HG03354 (cell line): ENCODE measurements at regions not wholly inside any gene's neighbourhood (a gene's known extent, or its start where the extent isn't known, plus 50 kb on each side); places are given as distances from the start of the nearest gene placed in this dataset.

Experiments used
- ATAC-seq: cut with Tn5 transposase; IDR thresholded peaks from one replicate; pipeline ENCODE4 v1.9.1; 2021; ENCODE audit warnings: mild to moderate bottlenecking; ENCODE audit not compliant: unreplicated experiment, poor library complexity, severe bottlenecking

- no peak for ATAC-seq
These were observed 465.0 kb downstream of the TSHZ3 start for GRCh38 chr19:30884146-30884812.

- ATAC-seq, result no peak
These were observed 466.2 kb downstream of the TSHZ3 start for GRCh38 chr19:30883071-30883470.

- ATAC-seq, result no peak
These were observed 466.7 kb downstream of the TSHZ3 start for GRCh38 chr19:30882411-30883005.

- ATAC-seq, result no peak
These were observed 467.3 kb downstream of the TSHZ3 start for GRCh38 chr19:30881930-30882329.

GRCh38 chr19:30881281-30881680 lies 468.0 kb downstream of the TSHZ3 start:
- no peak for ATAC-seq

- ATAC-seq, result no peak
These were observed 468.7 kb downstream of the TSHZ3 start for GRCh38 chr19:30880551-30880950.

- no peak for ATAC-seq
These were observed 469.1 kb downstream of the TSHZ3 start for GRCh38 chr19:30880151-30880550.

GRCh38 chr19:30879736-30880135 lies 469.5 kb downstream of the TSHZ3 start:
- no peak for ATAC-seq

GRCh38 chr19:30879225-30879624 lies 470.0 kb downstream of the TSHZ3 start:
- no peak for ATAC-seq

GRCh38 chr19:30878495-30878894 lies 470.7 kb downstream of the TSHZ3 start:
- no peak for ATAC-seq

GRCh38 chr19:30877661-30878113 lies 471.5 kb downstream of the TSHZ3 start:
- ATAC-seq, result no peak

GRCh38 chr19:30873691-30874090 lies 475.5 kb downstream of the TSHZ3 start:
- no peak for ATAC-seq

- no peak for ATAC-seq
These were observed 476.2 kb downstream of the TSHZ3 start for GRCh38 chr19:30873003-30873402.

- no peak for ATAC-seq
These were observed 477.3 kb downstream of the TSHZ3 start for GRCh38 chr19:30871979-30872378.

- ATAC-seq, result no peak
These were observed 478.4 kb downstream of the TSHZ3 start for GRCh38 chr19:30870876-30871275.

GRCh38 chr19:30865511-30865910 lies 483.7 kb downstream of the TSHZ3 start:
- no peak for ATAC-seq

- no peak for ATAC-seq
These were observed 484.6 kb downstream of the TSHZ3 start for GRCh38 chr19:30864391-30865215.

GRCh38 chr19:30862876-30863275 lies 486.4 kb downstream of the TSHZ3 start:
- ATAC-seq, result no peak

- no peak for ATAC-seq
These were observed 487.3 kb downstream of the TSHZ3 start for GRCh38 chr19:30861919-30862318.

- ATAC-seq, result no peak
These were observed 485.8 kb downstream of the ZNF536 start for GRCh38 chr19:30857966-30858490.

- no peak for ATAC-seq
These were observed 485.2 kb downstream of the ZNF536 start for GRCh38 chr19:30857388-30857787.
